Stimulated activated CD4-positive, alpha-beta T cell treated with anti-CD3 and anti-CD28 coated beads, TNF-alpha, amount 100 ng/mL, for 4 hours (primary cell): ENCODE measurements at regions not wholly inside any gene's neighbourhood (a gene's known extent, or its start where the extent isn't known, plus 50 kb on each side); places are given as distances from the start of the nearest gene placed in this dataset.
"Not testable (repeated sequence)": the region's sequence is repeated elsewhere in the genome, so short reads cannot be mapped to it uniquely, and the experiment has no call there.

Experiments used
- DNase-seq, 3 experiments: peaks; one replicate each; pipeline ENCODE4 v3.0.0-alpha.2; 2020; ENCODE audit warnings: low read depth in 3 of 3

- not testable (repeated sequence) for DNase-seq
These were observed 63.3 kb upstream of the CEP78 start for GRCh38 chr9:78172610-78173009.

GRCh38 chr9:78171651-78172050 lies 64.2 kb upstream of the CEP78 start:
- no peak for DNase-seq

- no peak for DNase-seq
These were observed 66.8 kb upstream of the CEP78 start for GRCh38 chr9:78169125-78169524.

GRCh38 chr9:78167356-78167755 lies 68.5 kb upstream of the CEP78 start:
- no peak for DNase-seq

GRCh38 chr9:78163834-78164233 lies 72.0 kb upstream of the CEP78 start:
- no peak for DNase-seq

GRCh38 chr9:78158286-78158685 lies 77.6 kb upstream of the CEP78 start:
- no peak for DNase-seq

GRCh38 chr9:78150983-78151356 lies 84.9 kb upstream of the CEP78 start:
- no peak for DNase-seq

- no peak for DNase-seq
These were observed 85.4 kb upstream of the CEP78 start for GRCh38 chr9:78150312-78150982.

GRCh38 chr9:78149702-78150291 lies 86.1 kb upstream of the CEP78 start:
- DNase-seq, result no peak

- no peak for DNase-seq
These were observed 89.6 kb upstream of the CEP78 start for GRCh38 chr9:78146241-78146640.

GRCh38 chr9:78144663-78145377 lies 91.1 kb upstream of the CEP78 start:
- DNase-seq, result no peak

- no peak for DNase-seq
These were observed 91.9 kb upstream of the CEP78 start for GRCh38 chr9:78144008-78144381.

GRCh38 chr9:78143281-78144007 lies 92.4 kb upstream of the CEP78 start:
- no peak for DNase-seq

GRCh38 chr9:78142264-78142663 lies 93.6 kb upstream of the CEP78 start:
- not testable (repeated sequence) for DNase-seq

- no peak for DNase-seq
These were observed 102.1 kb upstream of the CEP78 start for GRCh38 chr9:78133751-78134150.

- DNase-seq, result no peak
These were observed 101.1 kb upstream of the GNAQ start for GRCh38 chr9:78132701-78133058.

- no peak for DNase-seq
These were observed 100.5 kb upstream of the GNAQ start for GRCh38 chr9:78131969-78132700.

GRCh38 chr9:78130853-78131252 lies 99.2 kb upstream of the GNAQ start:
- no peak for DNase-seq

- DNase-seq, result no peak
These were observed 98.4 kb upstream of the GNAQ start for GRCh38 chr9:78130004-78130403.

GRCh38 chr9:78127279-78128225 lies 95.9 kb upstream of the GNAQ start:
- no peak for DNase-seq

GRCh38 chr9:78123808-78124207 lies 92.2 kb upstream of the GNAQ start:
- no peak for DNase-seq
